Lower leg skin (tissue), 4 donors: ENCODE measurements at regions not wholly inside any gene's neighbourhood (a gene's known extent, or its start where the extent isn't known, plus 50 kb on each side); places are given as distances from the start of the nearest gene placed in this dataset.

ENCODE experiments used
- DNase-seq, 2 donors: peaks; one replicate each; pipeline ENCODE4 v3.0.0-alpha.2; 2019; ENCODE audit warnings: low spot score in 2 of 2
- H3K4me3 ChIP-seq: fragments of 200-600 bp; sonication (generic); 2 replicates; pipeline ENCODE4 v1.5.1; 2017; ENCODE audit warnings: mild to moderate bottlenecking, low read depth; ENCODE audit not compliant: poor library complexity, severe bottlenecking
- POLR2A ChIP-seq, 2 donors: fragments of 450-650 bp; IDR thresholded peaks; one replicate each; pipeline ENCODE4 v1.6.1; 2016 to 2017; ENCODE audit warnings: antibody characterized with exemption in 2 of 2, mild to moderate bottlenecking in 1 of 2, moderate library complexity in 1 of 2
- WGBS, 2 donors: methylation state at CpG; one replicate each; pipeline ENCODE4 v1.1.5; 2018; 5-methylcytosine and 5-hydroxymethylcytosine counted together
- intact Hi-C: fragments of 100-400 bp; cut with DNase I; formaldehyde crosslinking; loops from one replicate; pipeline ENCODE4 v1.15.0; 2023; ENCODE audit warnings: low total_unique reads
- TF ChIP-seq, protein P1 (sequence below), 3 donors: fragments of 450-650 bp; IDR thresholded peaks; one replicate each; pipeline ENCODE4 v1.5.1; 2016; ENCODE audit warnings: antibody characterized with exemption in 3 of 3, mild to moderate bottlenecking in 3 of 3, moderate library complexity in 2 of 3

DNA sequence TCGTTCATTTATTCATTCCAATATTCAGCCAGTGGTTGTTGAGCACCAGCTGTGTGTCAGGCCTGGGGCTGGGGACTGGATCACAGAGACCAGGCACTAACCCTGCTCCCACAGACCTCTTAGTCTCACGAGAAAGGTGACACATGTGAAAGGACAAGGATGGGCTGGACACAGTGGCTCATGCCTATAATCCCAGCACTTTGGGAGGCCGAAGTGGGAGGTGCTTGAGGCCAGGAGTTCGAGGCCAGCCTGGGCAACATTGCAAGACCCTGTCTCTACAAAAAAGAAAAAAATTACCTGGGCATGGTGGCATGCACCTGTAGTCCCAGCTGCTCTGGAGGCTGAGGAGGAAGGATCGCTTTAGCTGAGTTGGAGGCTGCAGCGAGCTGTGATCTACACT lies 105.9 kb upstream of the SDK1 start:
- TF ChIP-seq, protein P1, sequence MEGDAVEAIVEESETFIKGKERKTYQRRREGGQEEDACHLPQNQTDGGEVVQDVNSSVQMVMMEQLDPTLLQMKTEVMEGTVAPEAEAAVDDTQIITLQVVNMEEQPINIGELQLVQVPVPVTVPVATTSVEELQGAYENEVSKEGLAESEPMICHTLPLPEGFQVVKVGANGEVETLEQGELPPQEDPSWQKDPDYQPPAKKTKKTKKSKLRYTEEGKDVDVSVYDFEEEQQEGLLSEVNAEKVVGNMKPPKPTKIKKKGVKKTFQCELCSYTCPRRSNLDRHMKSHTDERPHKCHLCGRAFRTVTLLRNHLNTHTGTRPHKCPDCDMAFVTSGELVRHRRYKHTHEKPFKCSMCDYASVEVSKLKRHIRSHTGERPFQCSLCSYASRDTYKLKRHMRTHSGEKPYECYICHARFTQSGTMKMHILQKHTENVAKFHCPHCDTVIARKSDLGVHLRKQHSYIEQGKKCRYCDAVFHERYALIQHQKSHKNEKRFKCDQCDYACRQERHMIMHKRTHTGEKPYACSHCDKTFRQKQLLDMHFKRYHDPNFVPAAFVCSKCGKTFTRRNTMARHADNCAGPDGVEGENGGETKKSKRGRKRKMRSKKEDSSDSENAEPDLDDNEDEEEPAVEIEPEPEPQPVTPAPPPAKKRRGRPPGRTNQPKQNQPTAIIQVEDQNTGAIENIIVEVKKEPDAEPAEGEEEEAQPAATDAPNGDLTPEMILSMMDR (IDR thresholded peaks at IDR 0.05), result no peak
- TF ChIP-seq POLR2A (IDR thresholded peaks at IDR 0.05), result no peak
- H3K4me3 ChIP-seq, result no peak overlapping the region
- WGBS, 2 donors, result 84 to 92% methylated on average over 6 of the region's 6 CpGs
- intact Hi-C loops, result no loop called here
- DNase-seq, result no peak

DNA sequence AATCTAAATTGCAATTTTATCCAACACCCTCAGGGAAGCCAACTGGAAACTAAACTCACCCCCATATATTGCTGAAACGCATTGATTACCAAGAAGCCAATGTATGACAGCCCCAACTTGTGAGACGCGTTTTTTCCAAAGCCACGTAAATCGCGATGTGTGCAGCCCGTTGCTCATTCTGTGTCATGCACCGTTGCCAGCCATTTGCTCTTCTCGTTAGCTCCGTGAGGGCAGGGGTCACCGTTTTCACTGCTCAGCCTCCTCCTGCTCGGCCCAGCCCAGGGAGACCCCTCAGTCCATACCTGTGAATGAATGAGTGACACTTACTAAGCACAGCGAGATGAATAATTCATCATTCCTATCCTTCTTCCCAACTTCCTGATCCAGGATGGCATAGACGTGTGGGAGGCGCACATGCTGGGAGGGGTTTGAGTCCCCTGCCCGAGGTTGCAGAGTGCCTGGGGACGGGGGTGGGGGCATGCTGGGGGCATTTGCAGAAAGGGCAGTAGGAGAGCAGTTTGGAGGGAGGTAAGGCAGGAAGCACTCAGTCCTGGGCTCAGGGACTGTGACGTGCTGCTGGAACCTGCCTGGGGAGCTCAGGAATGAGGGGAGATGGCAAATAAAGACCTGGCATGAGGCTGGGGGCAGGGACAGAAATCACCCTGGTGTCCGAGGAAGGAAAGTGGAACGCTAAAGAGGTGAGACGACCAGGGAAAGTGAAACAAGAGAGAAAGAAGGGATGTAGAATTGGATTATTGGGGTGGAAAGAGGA lies 104.2 kb upstream of the SDK1 start:
- DNase-seq, result no peak
- intact Hi-C loops, result no loop called here
- TF ChIP-seq POLR2A (IDR thresholded peaks at IDR 0.05), result no peak
- TF ChIP-seq, protein P1 (IDR thresholded peaks at IDR 0.05), result no peak
- no peak overlapping the region for H3K4me3 ChIP-seq
- WGBS, 2 donors, result 75 to 78% methylated on average over 21 of the region's 21 CpGs

DNA sequence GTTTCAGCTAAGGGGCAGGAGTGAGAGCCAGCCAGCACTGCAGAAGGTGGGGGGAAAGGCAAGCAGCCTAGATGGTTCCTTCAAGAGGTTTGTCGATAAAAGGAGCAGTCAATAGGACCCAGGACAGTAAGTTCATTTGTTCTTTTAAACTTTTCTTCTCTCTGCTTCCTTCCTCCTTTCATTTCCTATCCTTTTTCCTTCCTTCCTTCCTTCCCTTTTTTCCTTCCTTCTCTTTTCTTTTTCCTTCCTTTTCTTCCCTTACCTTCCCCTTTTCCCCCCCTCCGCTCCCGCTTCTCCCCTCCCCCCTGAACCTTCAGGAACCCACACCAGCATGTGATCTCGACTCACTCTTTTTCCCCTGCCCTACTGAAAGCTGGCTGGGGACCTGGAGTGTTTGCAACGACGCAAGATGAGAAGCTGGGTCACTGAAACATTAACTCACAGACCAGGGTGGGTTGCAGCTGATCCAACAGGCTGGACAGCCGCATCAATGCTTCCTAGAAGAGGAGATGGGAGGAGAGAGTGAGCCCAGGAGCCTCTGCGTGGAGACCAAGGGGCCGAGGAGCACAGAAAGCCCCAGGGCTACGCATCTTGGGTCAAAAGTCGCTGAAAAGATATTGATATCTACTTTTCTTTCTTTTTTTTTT lies 103.4 kb upstream of the SDK1 start:
- 77% methylated on average over 11 of the region's 11 CpGs for whole genome bisulfite sequencing, 2 donors
- TF ChIP-seq POLR2A (IDR thresholded peaks at IDR 0.05), result no peak
- TF ChIP-seq, protein P1 (IDR thresholded peaks at IDR 0.05), result no peak
- intact Hi-C loops, result no loop called here

DNA sequence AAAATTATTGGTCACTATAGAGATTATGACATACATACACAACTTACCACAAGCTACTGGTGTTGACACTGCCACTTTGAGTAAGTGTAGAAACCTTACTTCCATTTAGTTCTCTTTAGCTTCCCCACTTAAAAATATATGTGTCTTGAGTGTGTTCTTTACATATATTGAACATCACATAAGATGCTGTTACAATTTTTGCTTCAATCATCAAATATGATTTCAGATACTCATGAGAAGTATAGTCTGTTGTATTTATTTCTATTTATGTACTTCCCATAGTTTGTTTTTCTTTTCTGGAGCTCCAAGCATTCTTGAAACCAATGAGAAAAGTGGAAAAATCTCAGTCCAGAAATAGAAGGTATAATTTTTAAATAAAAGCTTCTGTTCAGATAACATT lies 102.7 kb upstream of the SDK1 start:
- no peak for DNase-seq
- intact Hi-C loops, result no loop called here
- no peak for TF ChIP-seq POLR2A (IDR thresholded peaks at IDR 0.05)
- TF ChIP-seq, protein P1 (IDR thresholded peaks at IDR 0.05), result no peak
- no peak overlapping the region for H3K4me3 ChIP-seq

More for the DNA sequence above, 103.4 kb upstream of the SDK1 start:
- no peak overlapping the region for H3K4me3 ChIP-seq
- no peak for DNase-seq

DNA sequence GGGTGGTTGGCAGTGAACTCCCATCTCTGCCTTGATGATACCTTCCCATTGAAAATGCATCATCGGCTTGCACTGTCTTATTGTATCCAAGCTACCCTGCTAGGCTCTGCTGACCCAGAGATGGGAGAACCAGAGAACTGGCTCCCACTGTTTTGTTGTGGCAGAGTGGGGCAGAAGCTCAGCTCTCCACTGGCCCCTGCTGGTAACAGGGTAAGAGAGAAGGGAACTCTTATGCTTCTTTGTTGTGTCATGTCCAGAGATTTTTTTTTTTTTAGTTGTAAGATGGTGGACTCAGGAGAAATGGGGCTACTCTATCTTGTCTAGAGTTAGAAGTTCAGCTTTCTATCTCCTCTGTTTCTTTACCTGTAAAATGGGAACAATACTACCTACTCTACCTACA lies 100.5 kb upstream of the SDK1 start:
- TF ChIP-seq POLR2A (IDR thresholded peaks at IDR 0.05), result no peak
- TF ChIP-seq, protein P1 (IDR thresholded peaks at IDR 0.05), result no peak
- 82 to 91% methylated on average over 1 of the region's 1 CpG for WGBS, 2 donors
- H3K4me3 ChIP-seq, result no peak overlapping the region
- DNase-seq, result peak in 1 of 2 donors; percentile 26
- intact Hi-C loops, result no loop called here
